ENCODE measurements at regions not wholly inside any gene's neighbourhood (a gene's known extent, or its start where the extent isn't known, plus 50 kb on each side); places are given as distances from the start of the nearest gene placed in this dataset.

GRCh38 chr9:95813923-95814322, 61.6 kb upstream of the ERCC6L2 start:
- no peaks in the 10 kb centered on the region for H3K9me2 ChIP-seq (replicated peaks; ENCODE audit: low read length)
- H4K20me1 ChIP-seq (ENCODE audit: low read length), result no peaks in the 10 kb centered on the region
- H3K36me3 ChIP-seq (ENCODE audit: low read depth, low read length), result no peaks in the 10 kb centered on the region
- no peak overlapping the region for H2AFZ ChIP-seq (ENCODE audit: low read length)
- H3K9ac ChIP-seq (ENCODE audit: low read length), result no peak overlapping the region
- H3K4me3 ChIP-seq (ENCODE audit: low read length), result no peak overlapping the region
- no peak overlapping the region for H3K4me2 ChIP-seq (ENCODE audit: low read length)
- H3K79me2 ChIP-seq (ENCODE audit: low read length), result no peaks in the 10 kb centered on the region
- TF ChIP-seq EZH2 (IDR thresholded peaks at IDR 0.05; ENCODE audit: low read length, unreplicated experiment), result no peak
- TF ChIP-seq, protein P1, sequence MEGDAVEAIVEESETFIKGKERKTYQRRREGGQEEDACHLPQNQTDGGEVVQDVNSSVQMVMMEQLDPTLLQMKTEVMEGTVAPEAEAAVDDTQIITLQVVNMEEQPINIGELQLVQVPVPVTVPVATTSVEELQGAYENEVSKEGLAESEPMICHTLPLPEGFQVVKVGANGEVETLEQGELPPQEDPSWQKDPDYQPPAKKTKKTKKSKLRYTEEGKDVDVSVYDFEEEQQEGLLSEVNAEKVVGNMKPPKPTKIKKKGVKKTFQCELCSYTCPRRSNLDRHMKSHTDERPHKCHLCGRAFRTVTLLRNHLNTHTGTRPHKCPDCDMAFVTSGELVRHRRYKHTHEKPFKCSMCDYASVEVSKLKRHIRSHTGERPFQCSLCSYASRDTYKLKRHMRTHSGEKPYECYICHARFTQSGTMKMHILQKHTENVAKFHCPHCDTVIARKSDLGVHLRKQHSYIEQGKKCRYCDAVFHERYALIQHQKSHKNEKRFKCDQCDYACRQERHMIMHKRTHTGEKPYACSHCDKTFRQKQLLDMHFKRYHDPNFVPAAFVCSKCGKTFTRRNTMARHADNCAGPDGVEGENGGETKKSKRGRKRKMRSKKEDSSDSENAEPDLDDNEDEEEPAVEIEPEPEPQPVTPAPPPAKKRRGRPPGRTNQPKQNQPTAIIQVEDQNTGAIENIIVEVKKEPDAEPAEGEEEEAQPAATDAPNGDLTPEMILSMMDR (conservative IDR thresholded peaks at IDR 0.05; ENCODE audit: low read depth, low read length), result no peak
- no peak for TF ChIP-seq EZH2phosphoT487 (IDR thresholded peaks at IDR 0.05; ENCODE audit: borderline replicate concordance, low read length)
- no peaks in the 10 kb centered on the region for H3K9me3 ChIP-seq (ENCODE audit: low read length)
- POLR2A ChIA-PET (ENCODE audit: unreplicated experiment), result no interaction called here
- H3K27ac ChIP-seq (ENCODE audit: low read length), result no peak overlapping the region
- DNase-seq (peak; percentile 46), ATAC-seq (no peak)
- peaks cover 23% of the 10 kb centered on the region for H3K4me1 ChIP-seq (ENCODE audit: insufficient read depth, low read length)
- H3K27me3 ChIP-seq (ENCODE audit: low read length), result no peaks in the 10 kb centered on the region
- intact Hi-C loops (cut with micrococcal nuclease), result no loop called here
- CTCF ChIA-PET, result no interaction called here
- no TSS peak for BruUV-seq (replicated peaks)
- H3F3A ChIP-seq (ENCODE audit: low read length, unreplicated experiment), result no peaks in the 10 kb centered on the region

- no peak overlapping the region for H3K4me2 ChIP-seq (ENCODE audit: low read length)
- CTCF ChIA-PET, result no interaction called here
- no peaks in the 10 kb centered on the region for H3F3A ChIP-seq (ENCODE audit: low read length, unreplicated experiment)
- DNase-seq, result no peak
- H2AFZ ChIP-seq (ENCODE audit: low read length), result no peak overlapping the region
- peaks cover 17% of the 10 kb centered on the region; the same call in 1 of the 2 replicates for H3K4me1 ChIP-seq (ENCODE audit: insufficient read depth, low read length)
- no peaks in the 10 kb centered on the region for H4K20me1 ChIP-seq (ENCODE audit: low read length)
- H3K4me3 ChIP-seq (ENCODE audit: low read length), result no peak overlapping the region
- no TSS peak for BruUV-seq (replicated peaks)
- POLR2A ChIA-PET (ENCODE audit: unreplicated experiment), result no interaction called here
- H3K9ac ChIP-seq (ENCODE audit: low read length), result no peak overlapping the region
- no peak for ATAC-seq
- intact Hi-C loops (cut with micrococcal nuclease), result no loop called here
- H3K9me2 ChIP-seq (replicated peaks; ENCODE audit: low read length), result no peaks in the 10 kb centered on the region
- no peak for TF ChIP-seq EZH2 (IDR thresholded peaks at IDR 0.05; ENCODE audit: low read length, unreplicated experiment)
- TF ChIP-seq, protein P1 (conservative IDR thresholded peaks at IDR 0.05; ENCODE audit: low read depth, low read length), result no peak
- no peak for TF ChIP-seq EZH2phosphoT487 (IDR thresholded peaks at IDR 0.05; ENCODE audit: borderline replicate concordance, low read length)
- H3K36me3 ChIP-seq (ENCODE audit: low read depth, low read length), result no peaks in the 10 kb centered on the region
- no peaks in the 10 kb centered on the region for H3K79me2 ChIP-seq (ENCODE audit: low read length)
- no peaks in the 10 kb centered on the region for H3K9me3 ChIP-seq (ENCODE audit: low read length)
- no peaks in the 10 kb centered on the region for H3K27me3 ChIP-seq (ENCODE audit: low read length)
- H3K27ac ChIP-seq (ENCODE audit: low read length), result no peak overlapping the region
These were observed 64.7 kb upstream of the ERCC6L2 start for GRCh38 chr9:95810814-95811213.

GRCh38 chr9:95810133-95810532, 65.4 kb upstream of the ERCC6L2 start:
- ChIA-PET CTCF (interaction anchor here (0.6 kb wide), 1 partner anchor 50 kb away, joined by 4 read pairs; no protein-coding TSS in a partner anchor), POLR2A (ENCODE audit: unreplicated experiment) (no interaction called here)
- ATAC-seq (no peak), DNase-seq (no peak)
- TF ChIP-seq EZH2 (IDR thresholded peaks at IDR 0.05; ENCODE audit: low read length, unreplicated experiment) (no peak), EZH2phosphoT487 (IDR thresholded peaks at IDR 0.05; ENCODE audit: borderline replicate concordance, low read length) (no peak)
- TF ChIP-seq, protein P1 (conservative IDR thresholded peaks at IDR 0.05; ENCODE audit: low read depth, low read length), result no peak
- Histone ChIP-seq H3F3A (ENCODE audit: low read length, unreplicated experiment) (no peaks in the 10 kb centered on the region), H3K9me2 (replicated peaks; ENCODE audit: low read length) (no peaks in the 10 kb centered on the region), H3K79me2 (ENCODE audit: low read length) (no peaks in the 10 kb centered on the region), H3K4me1 (ENCODE audit: insufficient read depth, low read length) (peaks cover 14% of the 10 kb centered on the region; the same call in 1 of the 2 replicates), H3K4me3 (ENCODE audit: low read length) (no peak overlapping the region), H3K9ac (ENCODE audit: low read length) (no peak overlapping the region), H2AFZ (ENCODE audit: low read length) (no peak overlapping the region), H4K20me1 (ENCODE audit: low read length) (no peaks in the 10 kb centered on the region), H3K27me3 (ENCODE audit: low read length) (no peaks in the 10 kb centered on the region), H3K27ac (ENCODE audit: low read length) (no peak overlapping the region), H3K36me3 (ENCODE audit: low read depth, low read length) (no peaks in the 10 kb centered on the region), H3K9me3 (ENCODE audit: low read length) (no peaks in the 10 kb centered on the region), H3K4me2 (ENCODE audit: low read length) (no peak overlapping the region)
- intact Hi-C loops (cut with micrococcal nuclease), result no loop called here
- no TSS peak for BruUV-seq (replicated peaks)

Measured in PC-3 (cell line).